Nephron progenitor cell (in vitro differentiated cells): ENCODE measurements at regions not wholly inside any gene's neighbourhood (a gene's known extent, or its start where the extent isn't known, plus 50 kb on each side); places are given as distances from the start of the nearest gene placed in this dataset.
"Not testable (repeated sequence)": the region's sequence is repeated elsewhere in the genome, so short reads cannot be mapped to it uniquely, and the experiment has no call there.

ENCODE experiments used
- DNase-seq: peaks from one replicate; pipeline ENCODE4 v3.0.0; 2021
- H3K27ac Mint-ChIP-seq: 2 replicates; pipeline ENCODE4 v1.8.0; 2021; ENCODE audit warnings: mild to moderate bottlenecking, moderate library complexity, mixed read lengths
- H3K27me3 Mint-ChIP-seq: 2 replicates; pipeline ENCODE4 v1.8.0; 2021; ENCODE audit warnings: mild to moderate bottlenecking, low read depth, mixed read lengths; ENCODE audit not compliant: poor library complexity
- H3K36me3 Mint-ChIP-seq: 2 replicates; pipeline ENCODE4 v1.8.0; 2021; ENCODE audit warnings: low read depth, mixed read lengths
- H3K4me1 Mint-ChIP-seq: 2 replicates; pipeline ENCODE4 v1.8.0; 2021; ENCODE audit warnings: mixed read lengths
- H3K4me3 Mint-ChIP-seq: 2 replicates; pipeline ENCODE4 v1.8.0; 2021; ENCODE audit warnings: mild to moderate bottlenecking, moderate library complexity, mixed read lengths
- H3K9me3 Mint-ChIP-seq: 2 replicates; pipeline ENCODE4 v1.8.0; 2021; ENCODE audit warnings: mild to moderate bottlenecking, moderate library complexity, mixed read lengths
- CTCF ChIP-seq: fragments of 200-600 bp; sonication (generic); IDR thresholded peaks from 2 replicates; pipeline ENCODE4 v1.5.0; 2021; ENCODE audit warnings: antibody characterized with exemption

- peak; percentile 83 for DNase-seq
- peaks cover 40% of the 10 kb centered on the region for H3K4me1 Mint-ChIP-seq
- H3K36me3 Mint-ChIP-seq: no peaks in the 10 kb centered on the region
- H3K27me3 Mint-ChIP-seq: no peaks in the 10 kb centered on the region
- no peaks in the 10 kb centered on the region for H3K9me3 Mint-ChIP-seq
- H3K4me3 Mint-ChIP-seq: peak overlapping the region; percentile 55
- TF ChIP-seq CTCF: peak; percentile 97
- H3K27ac Mint-ChIP-seq: no peak overlapping the region
Observed at GRCh38 chr5:87780831-87781760, 368.4 kb upstream of the CCNH start.

GRCh38 chr5:87778876-87779275, 366.1 kb upstream of the CCNH start:
- Mint-ChIP-seq H3K27ac (no peak overlapping the region), H3K27me3 (no peaks in the 10 kb centered on the region)
- no peak for TF ChIP-seq CTCF

GRCh38 chr5:87777877-87778276, 365.1 kb upstream of the CCNH start:
- H3K36me3 Mint-ChIP-seq: no peaks in the 10 kb centered on the region
- no peaks in the 10 kb centered on the region for H3K9me3 Mint-ChIP-seq
- H3K4me1 Mint-ChIP-seq: peaks cover 21% of the 10 kb centered on the region
- H3K27me3 Mint-ChIP-seq: no peaks in the 10 kb centered on the region
- H3K4me3 Mint-ChIP-seq: no peak overlapping the region
- DNase-seq: no peak
- no peak overlapping the region for H3K27ac Mint-ChIP-seq
- no peak for TF ChIP-seq CTCF

More at GRCh38 chr5:87778876-87779275, 366.1 kb upstream of the CCNH start:
- Mint-ChIP-seq H3K9me3 (no peaks in the 10 kb centered on the region), H3K4me3 (no peak overlapping the region), H3K4me1 (peaks cover 26% of the 10 kb centered on the region), H3K36me3 (no peaks in the 10 kb centered on the region)
- DNase-seq: no peak

- Mint-ChIP-seq H3K4me3 (no peak overlapping the region), H3K36me3 (no peaks in the 10 kb centered on the region), H3K9me3 (no peaks in the 10 kb centered on the region), H3K27me3 (no peaks in the 10 kb centered on the region), H3K27ac (no peak overlapping the region), H3K4me1 (peaks cover 14% of the 10 kb centered on the region)
- DNase-seq: no peak
- TF ChIP-seq CTCF: no peak
Observed at GRCh38 chr5:87776785-87777184, 364.1 kb upstream of the CCNH start.

- not testable (repeated sequence) for H3K9me3 Mint-ChIP-seq, H3K4me3 Mint-ChIP-seq, H3K27ac Mint-ChIP-seq, H3K4me1 Mint-ChIP-seq, DNase-seq, H3K27me3 Mint-ChIP-seq, H3K36me3 Mint-ChIP-seq
Observed at GRCh38 chr5:87776302-87776701, 363.6 kb upstream of the CCNH start.

- Mint-ChIP-seq H3K27me3 (peaks cover 6% of the 10 kb centered on the region), H3K36me3 (no peaks in the 10 kb centered on the region), H3K27ac (no peak overlapping the region), H3K4me1 (peaks cover 9% of the 10 kb centered on the region), H3K4me3 (no peak overlapping the region), H3K9me3 (no peaks in the 10 kb centered on the region)
- TF ChIP-seq CTCF: no peak
- no peak for DNase-seq
Observed at GRCh38 chr5:87775228-87775627, 362.5 kb upstream of the CCNH start.
